HepG2 (cell line): ENCODE measurements at regions not wholly inside any gene's neighbourhood (a gene's known extent, or its start where the extent isn't known, plus 50 kb on each side); places are given as distances from the start of the nearest gene placed in this dataset.
"Not testable (repeated sequence)": the region's sequence is repeated elsewhere in the genome, so short reads cannot be mapped to it uniquely, and the experiment has no call there.

ENCODE experiments used
- ATAC-seq: fragments of 200-7000 bp; cut with Tn5 transposase; 3 replicates; pipeline ENCODE4 v1.9.1; 2020; ENCODE audit warnings: mild to moderate bottlenecking, moderate library complexity
- BruUV-seq: library from RNA; stranded (reverse); fragments of 400-500 nt; replicated peaks from 2 replicates; lab custom pipeline; 2021; lab: Mats Ljungman, UMichigan
- CTCF ChIA-PET: fragments of 300-600 bp; formaldehyde crosslinking; extraction: SDS; loops from one replicate; lab custom pipeline; 2021; ENCODE audit warnings: low total read pairs, inconsistent platforms, low intra/inter-chr PET ratio; lab: Yijun Ruan, JAX
- POLR2A ChIA-PET: fragments of 350-600 bp; sonication (Branson Sonifier 250); formaldehyde crosslinking; loops from one replicate; lab custom pipeline; 2020; ENCODE audit warnings: antibody characterized with exemption, inconsistent platforms; lab: Yijun Ruan, JAX
- DNase-seq: peaks from one replicate; pipeline ENCODE4 v3.0.0-alpha.2; 2015; ENCODE audit warnings: low spot score
- FAIRE-seq: peaks from 3 replicates; lab custom pipeline; 2011; peaks lifted over from hg19 to GRCh38; lab: Jason Lieb, UNC
- H2AFZ ChIP-seq: one replicate; pipeline ENCODE4 v1.6.1; 2011; ENCODE audit warnings: low read length, inconsistent platforms
- H3K27ac ChIP-seq: fragments of 300-600 bp; 3 replicates; pipeline ENCODE4 v1.8.0; 2011; ENCODE audit warnings: mixed run types, mild to moderate bottlenecking, mixed read lengths, low read length, inconsistent platforms; ENCODE audit not compliant: insufficient read depth; ENCODE audit errors: extremely low read length
- H3K27me3 ChIP-seq, 2 experiments: fragments of 200-600 bp in 1 of 2; 2 replicates in 1 of 2; 3 replicates in 1 of 2; pipeline versions ENCODE4 v1.6.0 to v1.8.0; 2011; ENCODE audit warnings: low read length in 2 of 2, mild to moderate bottlenecking in 2 of 2, moderate library complexity in 2 of 2, inconsistent platforms in 1 of 2; ENCODE audit not compliant: insufficient read depth in 2 of 2, control insufficient read depth in 1 of 2
- H3K36me3 ChIP-seq, 2 experiments: fragments of 200-600 bp in 1 of 2; replicated peaks in 1 of 2; 2 replicates in 1 of 2; 3 replicates in 1 of 2; pipeline versions ENCODE4 v1.5.1 to v1.8.0; 2011; ENCODE audit warnings: low read length in 2 of 2, inconsistent platforms in 1 of 2; ENCODE audit not compliant: insufficient read depth in 2 of 2, control insufficient read depth in 1 of 2
- H3K4me1 ChIP-seq: 2 replicates; pipeline ENCODE4 v1.5.1; 2012; ENCODE audit warnings: low read length, inconsistent platforms; ENCODE audit not compliant: insufficient read depth
- H3K4me2 ChIP-seq: 2 replicates; pipeline ENCODE4 v1.6.0; 2011; ENCODE audit warnings: low read depth, low read length, inconsistent platforms
- H3K4me3 ChIP-seq, 3 experiments: fragments of 200-600 bp in 1 of 3; sonication (generic), shearing (Covaris generic) in 1 of 3; replicated peaks in 1 of 3; 2 replicates each; pipeline ENCODE4 v1.5.1; 2011 to 2016; ENCODE audit warnings: low read length in 3 of 3, inconsistent platforms in 2 of 3, low read depth in 2 of 3, mild to moderate bottlenecking in 2 of 3, control low read depth in 1 of 3, mixed read lengths in 1 of 3; ENCODE audit not compliant: insufficient read depth in 1 of 3
- H3K79me2 ChIP-seq: one replicate; pipeline ENCODE4 v1.6.1; 2011; ENCODE audit warnings: low read length, inconsistent platforms; ENCODE audit not compliant: insufficient read depth
- H3K9ac ChIP-seq: 2 replicates; pipeline ENCODE4 v1.6.0; 2011; ENCODE audit warnings: mild to moderate bottlenecking, low read depth, low read length, inconsistent platforms; ENCODE audit not compliant: insufficient read depth
- H3K9me3 ChIP-seq: 2 replicates; pipeline ENCODE4 v1.5.1; 2012; ENCODE audit warnings: mild to moderate bottlenecking, low read length
- H4K20me1 ChIP-seq: 2 replicates; pipeline ENCODE4 v1.6.0; 2011; ENCODE audit warnings: inconsistent platforms, mild to moderate bottlenecking, low read length, moderate library complexity; ENCODE audit not compliant: insufficient read depth
- ATM ChIP-seq: fragments of 450-650 bp; IDR thresholded peaks from 2 replicates; pipeline ENCODE4 v1.7.1; 2017; ENCODE audit warnings: mild to moderate bottlenecking, borderline replicate concordance
- FLYWCH1 ChIP-seq: sonication (generic); formaldehyde crosslinking; IDR thresholded peaks from 2 replicates; pipeline ENCODE4 v1.8.1; 2023; ENCODE audit warnings: mild to moderate bottlenecking, missing genetic modification reagents
- JUNB ChIP-seq: sonication (generic); formaldehyde crosslinking; IDR thresholded peaks from 2 replicates; pipeline ENCODE4 v1.8.0; 2022; ENCODE audit warnings: missing genetic modification reagents, mild to moderate bottlenecking, borderline replicate concordance
- NBN ChIP-seq: fragments of 450-650 bp; conservative IDR thresholded peaks from 2 replicates; pipeline ENCODE4 v1.6.1; 2017
- PHB2 ChIP-seq: fragments of 450-650 bp; IDR thresholded peaks from 2 replicates; pipeline ENCODE4 v1.6.1; 2018; ENCODE audit not compliant: partially characterized antibody
- PRDM15 ChIP-seq: sonication (generic); formaldehyde crosslinking; IDR thresholded peaks from 2 replicates; pipeline ENCODE4 v1.4.0; 2020; ENCODE audit warnings: missing genetic modification reagents
- SOX6 ChIP-seq, 2 experiments: fragments of 450-650 bp in 1 of 2; sonication (generic) in 1 of 2; formaldehyde crosslinking in 1 of 2; IDR thresholded peaks; 2 replicates each; pipeline versions ENCODE4 v1.4.0 to v1.6.1; 2017 to 2020; ENCODE audit warnings: antibody characterized with exemption in 1 of 2, mild to moderate bottlenecking in 1 of 2, missing genetic modification reagents in 1 of 2
- TRIM22 ChIP-seq: fragments of 450-650 bp; IDR thresholded peaks from 2 replicates; pipeline ENCODE4 v1.6.1; 2017
- ZBTB40 ChIP-seq, 2 experiments: fragments of 450-650 bp in 1 of 2; sonication (generic) in 1 of 2; formaldehyde crosslinking in 1 of 2; IDR thresholded peaks; 2 replicates each; pipeline versions ENCODE4 v1.6.1 to v1.8.0; 2016 to 2022; ENCODE audit warnings: antibody characterized with exemption in 1 of 2, mild to moderate bottlenecking in 1 of 2, missing genetic modification reagents in 1 of 2
- WGBS: methylation state at CpG from one replicate; pipeline ENCODE4 v1.1.6; 2017; ENCODE audit warnings: low lambda C conversion rate; 5-methylcytosine and 5-hydroxymethylcytosine counted together
- in situ Hi-C: cut with HindIII; loops from 2 replicates; pipeline ENCODE4 v1.10.0; 2017; ENCODE audit warnings: low pct_unique_long_range_greater_than_20kb; ENCODE audit not compliant: extremely low pct_ligation_motif_present
- intact Hi-C: fragments of 100-400 bp; cut with micrococcal nuclease; formaldehyde crosslinking; loops from one replicate; pipeline ENCODE4 v1.10.0; 2022; ENCODE audit not compliant: unreplicated experiment

GRCh38 chr2:89811910-89812309 lies 1120.4 kb downstream of the RPIA start:
- H3K4me1 ChIP-seq; H3K79me2 ChIP-seq; H3K9ac ChIP-seq; intact Hi-C loops; H4K20me1 ChIP-seq; H3K4me2 ChIP-seq; DNase-seq; ATAC-seq; POLR2A ChIA-PET; BruUV-seq; H3K27me3 ChIP-seq; CTCF ChIA-PET; H2AFZ ChIP-seq; H3K4me3 ChIP-seq; H3K27ac ChIP-seq; FAIRE-seq; H3K36me3 ChIP-seq; in situ Hi-C loops; TF ChIP-seq SOX6, ZBTB40 (CRISPR knock-in tag; IDR thresholded peaks at IDR 0.05): not testable (repeated sequence)
- peak; percentile 29 for TF ChIP-seq PRDM15 (CRISPR knock-in tag)
- peak; percentile 35; the same call in 1 of the 2 replicates for TF ChIP-seq ATM
- TF ChIP-seq TRIM22, result 0 out of 2 replicates have a peak, but pooled peaks have one; percentile 30
- peak; percentile 90; the same call in 1 of the 2 replicates for TF ChIP-seq FLYWCH1 (CRISPR knock-in tag)
- 0 out of 2 replicates have a peak, but pooled peaks have one; percentile 23 for TF ChIP-seq NBN
- peak; percentile 69 for TF ChIP-seq PHB2
- TF ChIP-seq SOX6 (IDR thresholded peaks at IDR 0.05), result 0 out of 2 replicates have a peak, but pooled peaks have one; percentile 6
- peak; percentile 12; the same call in 1 of the 2 replicates for TF ChIP-seq ZBTB40 (IDR thresholded peaks at IDR 0.05)
- 0 out of 2 replicates have a peak, but pooled peaks have one; percentile 8 for TF ChIP-seq JUNB (CRISPR knock-in tag)
- 15% methylated on average over 14 of the region's 14 CpGs for WGBS
- peaks cover 15% of the 10 kb centered on the region for H3K9me3 ChIP-seq
